ENCODE measurements at regions not wholly inside any gene's neighbourhood (a gene's known extent, or its start where the extent isn't known, plus 50 kb on each side); places are given as distances from the start of the nearest gene placed in this dataset.
"Not testable (repeated sequence)": the region's sequence is repeated elsewhere in the genome, so short reads cannot be mapped to it uniquely, and the experiment has no call there.

GRCh38 chr3:56924700-56925099 lies 123.0 kb upstream of the ARHGEF3 start:
- not testable (repeated sequence) for DNase-seq (ENCODE audit: low spot score)

- peak; percentile 31 for DNase-seq (ENCODE audit: low spot score)
These were observed 121.9 kb upstream of the ARHGEF3 start for GRCh38 chr3:56923526-56924224.

- DNase-seq (ENCODE audit: low spot score), result no peak
These were observed 120.1 kb upstream of the ARHGEF3 start for GRCh38 chr3:56921573-56922453.

- DNase-seq (ENCODE audit: low spot score), result no peak
These were observed 118.0 kb upstream of the ARHGEF3 start for GRCh38 chr3:56919797-56920195.

GRCh38 chr3:56919137-56919796 lies 117.5 kb upstream of the ARHGEF3 start:
- no peak for DNase-seq (ENCODE audit: low spot score)

GRCh38 chr3:56918111-56918568 lies 116.4 kb upstream of the ARHGEF3 start:
- no peak for DNase-seq (ENCODE audit: low spot score)

GRCh38 chr3:56917361-56918110 lies 115.8 kb upstream of the ARHGEF3 start:
- DNase-seq (ENCODE audit: low spot score), result no peak

GRCh38 chr3:56916716-56917360 lies 115.1 kb upstream of the ARHGEF3 start:
- no peak for DNase-seq (ENCODE audit: low spot score)

GRCh38 chr3:56915966-56916586 lies 114.3 kb upstream of the ARHGEF3 start:
- DNase-seq (ENCODE audit: low spot score), result no peak

- DNase-seq (ENCODE audit: low spot score), result no peak
These were observed 112.9 kb upstream of the ARHGEF3 start for GRCh38 chr3:56914646-56915045.

- no peak for DNase-seq (ENCODE audit: low spot score)
These were observed 109.6 kb upstream of the ARHGEF3 start for GRCh38 chr3:56911363-56911762.

- DNase-seq (ENCODE audit: low spot score), result no peak
These were observed 107.6 kb upstream of the ARHGEF3 start for GRCh38 chr3:56909349-56909748.

GRCh38 chr3:56908004-56908403 lies 106.3 kb upstream of the ARHGEF3 start:
- no peak for DNase-seq (ENCODE audit: low spot score)

GRCh38 chr3:56904552-56905215 lies 102.9 kb upstream of the ARHGEF3 start:
- DNase-seq (ENCODE audit: low spot score), result peak; percentile 66

- no peak for DNase-seq (ENCODE audit: low spot score)
These were observed 101.6 kb upstream of the ARHGEF3 start for GRCh38 chr3:56903231-56903782.

GRCh38 chr3:56902468-56903160 lies 100.9 kb upstream of the ARHGEF3 start:
- no peak for DNase-seq (ENCODE audit: low spot score)

- no peak for DNase-seq (ENCODE audit: low spot score)
These were observed 99.1 kb upstream of the ARHGEF3 start for GRCh38 chr3:56900801-56901200.

GRCh38 chr3:56899851-56900250 lies 98.1 kb upstream of the ARHGEF3 start:
- DNase-seq (ENCODE audit: low spot score), result no peak

GRCh38 chr3:56899078-56899477 lies 97.3 kb upstream of the ARHGEF3 start:
- no peak for DNase-seq (ENCODE audit: low spot score)
